HG03064 (cell line): ENCODE measurements at regions not wholly inside any gene's neighbourhood (a gene's known extent, or its start where the extent isn't known, plus 50 kb on each side); places are given as distances from the start of the nearest gene placed in this dataset.

Experiments
- ATAC-seq: cut with Tn5 transposase; IDR thresholded peaks from one replicate; pipeline ENCODE4 v1.9.1; 2021; ENCODE audit warnings: low read depth; ENCODE audit not compliant: unreplicated experiment

DNA sequence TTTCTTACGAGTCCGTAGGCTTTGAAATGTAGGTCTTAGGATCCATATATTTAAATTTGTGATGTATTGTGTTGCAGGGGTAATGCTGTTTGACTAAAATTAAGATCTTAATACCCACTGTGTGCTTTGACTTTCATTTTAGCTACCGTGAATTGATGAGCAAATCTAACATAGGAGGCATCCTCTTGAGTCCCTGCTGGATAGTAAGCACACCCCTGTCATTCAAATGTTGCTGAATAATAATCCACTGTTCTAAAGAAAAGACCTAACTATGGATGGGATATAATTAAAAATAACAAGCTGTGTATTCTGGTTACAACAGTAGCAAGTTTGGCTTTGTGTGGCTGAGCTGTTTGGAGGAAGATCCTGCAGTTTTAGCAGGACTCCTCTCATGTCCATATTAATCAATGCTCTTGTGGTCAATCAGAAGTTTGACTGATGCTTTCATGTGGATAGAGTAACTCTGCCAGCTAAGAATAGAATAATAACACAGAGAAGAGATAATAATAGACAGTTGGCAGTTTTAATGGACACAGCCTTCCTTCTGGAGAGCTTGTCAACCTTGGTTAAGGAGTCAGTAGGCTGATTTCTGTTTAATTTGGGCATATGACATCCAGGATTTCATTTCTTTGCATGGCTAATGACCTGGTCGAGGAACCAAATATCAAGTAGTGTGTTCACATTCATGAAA lies 148.1 kb upstream of the MIS18BP1 start:
- ATAC-seq, result no peak

- no peak for ATAC-seq
These were observed 147.5 kb upstream of the MIS18BP1 start for GRCh38 chr14:45400509-45400908.

DNA sequence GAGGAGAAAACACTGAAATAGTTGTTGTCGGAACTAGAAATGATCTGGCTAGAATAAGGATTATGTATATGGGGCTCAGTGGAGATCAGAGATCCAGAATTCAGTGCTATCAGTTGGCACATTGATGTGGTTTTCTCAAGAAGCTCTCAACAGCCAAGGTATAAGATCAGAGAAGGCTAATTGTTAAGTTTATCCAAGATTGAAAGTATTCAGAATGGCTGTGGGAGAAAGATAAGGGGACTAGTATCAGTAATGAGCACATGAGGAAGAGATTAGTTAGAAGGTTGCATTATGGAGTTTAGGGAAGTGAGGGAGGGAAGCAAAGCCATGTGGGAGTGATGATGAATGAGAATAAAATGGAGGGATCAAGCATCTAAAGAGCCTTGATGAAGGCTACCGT lies 128.1 kb upstream of the MIS18BP1 start:
- no peak for ATAC-seq

DNA sequence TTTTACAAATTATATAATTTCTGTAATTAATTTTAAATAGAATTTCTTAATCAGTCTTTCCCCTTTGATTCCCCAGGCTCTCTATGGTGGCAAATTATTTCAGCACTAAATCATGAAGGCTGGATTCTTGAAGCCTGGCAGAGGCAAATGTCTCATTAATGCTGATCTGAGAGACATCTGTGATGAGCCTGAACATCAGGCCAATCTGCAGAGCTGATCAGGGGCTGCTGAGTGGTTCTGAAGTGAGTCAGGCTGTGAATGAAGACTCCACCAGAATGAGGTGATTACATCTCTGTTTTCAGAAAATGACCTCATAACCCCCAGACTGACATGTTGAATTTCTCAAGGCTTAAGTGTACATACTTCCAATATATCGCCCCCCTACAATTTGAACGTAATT lies 124.2 kb upstream of the MIS18BP1 start:
- no peak for ATAC-seq

- ATAC-seq, result no peak
These were observed 120.9 kb upstream of the MIS18BP1 start for GRCh38 chr14:45373877-45374276.

DNA sequence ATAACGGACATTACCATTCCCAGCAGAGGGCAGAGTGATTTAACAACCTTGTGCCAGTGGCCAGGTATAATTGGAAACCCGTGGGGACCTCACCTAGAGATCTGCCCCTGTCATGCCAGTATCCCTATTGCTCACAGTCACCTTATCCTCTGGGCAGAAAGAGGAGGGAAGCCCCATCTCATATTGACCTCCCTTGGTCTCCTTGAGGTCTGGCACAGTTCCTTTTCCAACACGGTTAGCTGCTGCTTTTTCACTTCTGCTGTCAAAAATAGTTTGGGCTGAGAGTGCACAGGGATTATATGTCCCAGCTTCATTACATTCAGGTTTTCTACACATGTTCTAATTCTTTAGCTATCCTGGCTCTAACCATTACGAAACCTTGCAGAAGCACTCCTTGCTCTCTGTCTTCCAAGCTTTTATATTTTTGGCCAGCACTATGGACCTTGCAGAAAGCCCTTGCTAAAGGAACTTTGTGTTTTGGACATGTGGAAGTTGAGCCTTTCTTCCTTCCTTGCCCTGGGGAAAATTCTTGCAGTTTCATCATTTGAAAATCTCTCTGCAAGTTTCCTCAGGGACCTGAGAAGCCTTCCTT lies 111.7 kb upstream of the MIS18BP1 start:
- no peak for ATAC-seq

GRCh38 chr14:45362505-45362904 lies 109.5 kb upstream of the MIS18BP1 start:
- no peak for ATAC-seq

DNA sequence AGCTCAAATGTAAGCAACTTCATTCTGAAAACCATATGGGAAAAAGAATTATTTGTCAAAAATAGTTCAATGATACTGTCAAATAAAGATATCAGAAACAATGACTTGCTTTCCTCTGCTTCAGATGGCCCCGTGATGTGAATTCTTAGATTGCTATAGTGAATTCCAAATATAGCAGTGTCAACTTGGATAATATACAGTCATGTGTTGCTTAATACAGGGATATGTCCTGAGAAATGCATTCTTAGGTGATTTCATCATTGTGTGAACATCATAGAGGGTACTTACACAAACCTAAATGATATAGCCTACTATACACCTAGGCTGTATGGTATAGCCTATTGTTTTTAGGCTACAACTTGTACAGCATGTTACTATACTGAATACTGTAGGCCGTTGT lies 108.7 kb upstream of the MIS18BP1 start:
- no peak for ATAC-seq

DNA sequence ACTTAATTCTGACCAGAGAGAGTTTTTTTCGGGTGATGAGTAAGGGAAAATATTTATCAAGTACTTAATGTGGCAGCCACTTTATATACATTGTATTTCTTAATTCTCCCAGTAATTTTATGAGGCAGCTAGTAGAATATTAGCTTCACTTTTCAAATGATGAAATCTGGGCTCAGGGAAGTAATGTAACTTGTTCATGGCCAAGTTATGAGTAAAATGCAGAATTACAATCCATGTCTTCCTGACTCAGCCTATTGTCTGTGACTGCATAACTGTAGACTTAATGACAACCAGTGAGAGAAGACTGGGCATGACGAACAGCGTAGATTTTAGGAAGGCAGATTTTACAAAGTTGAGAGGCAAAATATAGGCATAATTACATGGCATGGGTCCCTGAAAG lies 106.7 kb upstream of the MIS18BP1 start:
- ATAC-seq, result no peak

- no peak for ATAC-seq
These were observed 79.5 kb upstream of the MIS18BP1 start for GRCh38 chr14:45332360-45332988.

GRCh38 chr14:45308745-45309397 lies 55.9 kb upstream of the MIS18BP1 start:
- no peak for ATAC-seq
